B cell (primary cell): ENCODE measurements at regions not wholly inside any gene's neighbourhood (a gene's known extent, or its start where the extent isn't known, plus 50 kb on each side); places are given as distances from the start of the nearest gene placed in this dataset.

Source experiments
- ATAC-seq: fragments of 200-7000 bp; cut with Tn5 transposase; one replicate; pipeline ENCODE4 v1.10.0; 2021; ENCODE audit warnings: low read depth, mild to moderate bottlenecking, moderate number of reproducible peaks, moderate library complexity
- CTCF ChIA-PET: fragments of 350-600 bp; sonication (Branson Sonifier 250); formaldehyde crosslinking; loops from one replicate; lab custom pipeline; 2021; ENCODE audit warnings: antibody characterized with exemption, inconsistent platforms; lab: Charles Lee
- POLR2A ChIA-PET: fragments of 350-600 bp; sonication (Branson Sonifier 250); formaldehyde crosslinking; loops from one replicate; lab custom pipeline; 2021; ENCODE audit warnings: antibody characterized with exemption; lab: Charles Lee
- DNase-seq: peaks from one replicate; pipeline ENCODE4 v3.0.0; 2013
- H2AFZ ChIP-seq: 2 replicates; pipeline ENCODE4 v1.6.1; 2012; ENCODE audit warnings: mild to moderate bottlenecking, low read depth, low read length; ENCODE audit not compliant: insufficient read depth, poor library complexity, severe bottlenecking
- H3K27ac ChIP-seq, 2 donors: 1 replicate in 1 of 2; 2 replicates in 1 of 2; pipeline ENCODE4 v1.5.1; 2012 to 2013; ENCODE audit warnings: low read length in 2 of 2, mild to moderate bottlenecking in 2 of 2, moderate library complexity in 1 of 2
- H3K27me3 ChIP-seq, 4 experiments: fragments of 200-600 bp in 1 of 4; sonication (generic) in 1 of 4; replicated peaks in 1 of 4; 1 replicate in 2 of 4; 2 replicates in 2 of 4; pipeline versions ENCODE4 v1.6.1 to v1.7.0; 2013 to 2016; ENCODE audit warnings: low read length in 3 of 4, mild to moderate bottlenecking in 2 of 4, mixed read lengths in 1 of 4, moderate library complexity in 1 of 4; ENCODE audit not compliant: insufficient read depth in 4 of 4, control insufficient read depth in 3 of 4; ENCODE audit errors: control extremely low read depth in 1 of 4
- H3K36me3 ChIP-seq, 2 experiments: replicated peaks in 1 of 2; 1 replicate in 1 of 2; 2 replicates in 1 of 2; pipeline versions ENCODE4 v1.6.1 to v1.7.1; 2013; ENCODE audit warnings: low read length in 1 of 2; ENCODE audit not compliant: insufficient read depth in 2 of 2, control insufficient read depth in 1 of 2; ENCODE audit errors: control extremely low read depth in 1 of 2, extremely low read depth in 1 of 2
- H3K4me1 ChIP-seq, 2 donors: fragments of 200-600 bp in 1 of 2; sonication (generic) in 1 of 2; 1 replicate in 1 of 2; 2 replicates in 1 of 2; pipeline versions ENCODE4 v1.5.1 to v1.6.1; 2013 to 2017; ENCODE audit warnings: low read length in 2 of 2; ENCODE audit not compliant: control insufficient read depth in 2 of 2, insufficient read depth in 2 of 2
- H3K4me2 ChIP-seq: replicated peaks from 2 replicates; pipeline ENCODE3; 2012; ENCODE audit warnings: mild to moderate bottlenecking, low read depth, low read length; ENCODE audit not compliant: poor library complexity, severe bottlenecking
- H3K4me3 ChIP-seq, 5 experiments: fragments of 200-600 bp in 1 of 5; sonication (generic) in 1 of 5; 1 replicate in 3 of 5; 2 replicates in 2 of 5; pipeline versions ENCODE4 v1.5.1 to v1.7.0; 2011 to 2016; ENCODE audit warnings: low read length in 4 of 5, mild to moderate bottlenecking in 4 of 5, low read depth in 2 of 5, control low read depth in 1 of 5, moderate library complexity in 1 of 5; ENCODE audit not compliant: insufficient read depth in 1 of 5; ENCODE audit errors: control extremely low read depth in 1 of 5, extremely low read depth in 1 of 5
- H3K79me2 ChIP-seq: fragments of 200-600 bp; sonication (generic); one replicate; pipeline ENCODE4 v1.6.0; 2016; ENCODE audit warnings: low read length; ENCODE audit not compliant: control insufficient read depth, insufficient read depth
- H3K9ac ChIP-seq: fragments of 200-600 bp; sonication (generic); 2 replicates; pipeline ENCODE4 v1.6.1; 2017; ENCODE audit warnings: mild to moderate bottlenecking, low read length, moderate library complexity
- H3K9me3 ChIP-seq, 3 donors: one replicate each; pipeline versions ENCODE4 v1.6.1 to v1.7.1; 2013; ENCODE audit warnings: low read length in 2 of 3; ENCODE audit not compliant: control insufficient read depth in 2 of 3, insufficient read depth in 1 of 3; ENCODE audit errors: control extremely low read depth in 1 of 3
- H4K20me1 ChIP-seq: 2 replicates; pipeline ENCODE4 v1.6.0; 2012; ENCODE audit warnings: mild to moderate bottlenecking, low read length; ENCODE audit not compliant: insufficient read depth, control insufficient read depth, poor library complexity, severe bottlenecking
- H3K27ac Mint-ChIP-seq: one replicate; pipeline ENCODE4 v1.8.0; 2021; ENCODE audit warnings: mixed read lengths
- H3K27me3 Mint-ChIP-seq: one replicate; pipeline ENCODE4 v1.8.0; 2021; ENCODE audit warnings: mixed read lengths
- H3K4me1 Mint-ChIP-seq: one replicate; pipeline ENCODE4 v1.8.0; 2021; ENCODE audit warnings: mixed read lengths
- H3K4me3 Mint-ChIP-seq: one replicate; pipeline ENCODE4 v1.8.0; 2021; ENCODE audit warnings: mixed read lengths
- H3K9me3 Mint-ChIP-seq: one replicate; pipeline ENCODE4 v1.8.0; 2022; ENCODE audit warnings: mixed read lengths; ENCODE audit not compliant: insufficient read depth
- CTCF ChIP-seq: fragments of 200-600 bp; IDR thresholded peaks from one replicate; pipeline ENCODE4 v1.8.0; 2022; ENCODE audit warnings: antibody characterized with exemption, mild to moderate bottlenecking
- EZH2 ChIP-seq: IDR thresholded peaks from 2 replicates; pipeline ENCODE4 v1.6.1; 2012; ENCODE audit warnings: borderline replicate concordance, low read depth, mild to moderate bottlenecking, moderate library complexity, low read length; ENCODE audit not compliant: insufficient read depth, poor library complexity, severe bottlenecking
- WGBS: methylation state at CpG from one replicate; pipeline ENCODE4 v1.1.5; 2013; ENCODE audit warnings: missing lambda C conversion rate; ENCODE audit not compliant: insufficient coverage; 5-methylcytosine and 5-hydroxymethylcytosine counted together
- intact Hi-C: fragments of 100-400 bp; cut with micrococcal nuclease; formaldehyde crosslinking; loops from one replicate; pipeline ENCODE4 v1.10.0; 2022

- DNase-seq, result no peak
- ChIA-PET POLR2A (no interaction called here), CTCF (no interaction called here)
- Histone ChIP-seq H3K36me3 (no peaks in the 10 kb centered on the region), H3K9me3 (peaks cover 0 to 1% (median 0%) of the 10 kb centered on the region in 3 donors), H3K27me3 (no peaks in the 10 kb centered on the region), H3K9ac (no peak overlapping the region), H3K4me3 (no peak overlapping the region), H4K20me1 (no peaks in the 10 kb centered on the region), H2AFZ (no peak overlapping the region), H3K4me1 (no peaks in the 10 kb centered on the region), H3K4me2 (no peak overlapping the region), H3K79me2 (no peaks in the 10 kb centered on the region), H3K27ac (no peak overlapping the region)
- no peaks in the 10 kb centered on the region for H3K27me3 Mint-ChIP-seq
- intact Hi-C loops, result no loop called here
- WGBS, result no CpG with 5 or more reads among the region's 1 CpG
- ATAC-seq, result no peak
- H3K9me3 Mint-ChIP-seq, result peaks cover 13% of the 10 kb centered on the region
- H3K4me3 Mint-ChIP-seq, result no peak overlapping the region
- H3K27ac Mint-ChIP-seq, result no peak overlapping the region
- H3K4me1 Mint-ChIP-seq, result no peaks in the 10 kb centered on the region
- no peak for TF ChIP-seq CTCF
- TF ChIP-seq EZH2, result no peak
Measured at GRCh38 chr12:115101520-115101919, 417.5 kb upstream of the TBX3 start.

- Histone ChIP-seq H3K9me3 (peaks cover 0 to 5% (median 0%) of the 10 kb centered on the region in 3 donors), H3K27ac (no peak overlapping the region), H3K36me3 (no peaks in the 10 kb centered on the region), H3K79me2 (no peaks in the 10 kb centered on the region), H3K27me3 (no peaks in the 10 kb centered on the region), H4K20me1 (no peaks in the 10 kb centered on the region), H3K9ac (no peak overlapping the region), H2AFZ (no peak overlapping the region), H3K4me2 (no peak overlapping the region), H3K4me1 (no peaks in the 10 kb centered on the region), H3K4me3 (no peak overlapping the region)
- Mint-ChIP-seq H3K4me1 (no peaks in the 10 kb centered on the region), H3K9me3 (peaks cover 10% of the 10 kb centered on the region), H3K27me3 (no peaks in the 10 kb centered on the region), H3K4me3 (no peak overlapping the region), H3K27ac (no peak overlapping the region)
- TF ChIP-seq CTCF, result no peak
- no peak for TF ChIP-seq EZH2
- ATAC-seq (no peak), DNase-seq (no peak)
- intact Hi-C loops, result no loop called here
- POLR2A ChIA-PET, result no interaction called here
- CTCF ChIA-PET, result no interaction called here
- 100% methylated on average over 3 of the region's 5 CpGs for WGBS
Measured at GRCh38 chr12:115097416-115097815, 413.4 kb upstream of the TBX3 start.
